NCI-H1436 treated with DMSO at 0.1 percent for 48 hours (cell line): ENCODE measurements at regions not wholly inside any gene's neighbourhood (a gene's known extent, or its start where the extent isn't known, plus 50 kb on each side); places are given as distances from the start of the nearest gene placed in this dataset.
"Not testable (repeated sequence)": the region's sequence is repeated elsewhere in the genome, so short reads cannot be mapped to it uniquely, and the experiment has no call there.

ENCODE experiments used
- DNase-seq: peaks from one replicate; lab custom pipeline; 2025; lab: John Stamatoyannopoulos, UW

DNA sequence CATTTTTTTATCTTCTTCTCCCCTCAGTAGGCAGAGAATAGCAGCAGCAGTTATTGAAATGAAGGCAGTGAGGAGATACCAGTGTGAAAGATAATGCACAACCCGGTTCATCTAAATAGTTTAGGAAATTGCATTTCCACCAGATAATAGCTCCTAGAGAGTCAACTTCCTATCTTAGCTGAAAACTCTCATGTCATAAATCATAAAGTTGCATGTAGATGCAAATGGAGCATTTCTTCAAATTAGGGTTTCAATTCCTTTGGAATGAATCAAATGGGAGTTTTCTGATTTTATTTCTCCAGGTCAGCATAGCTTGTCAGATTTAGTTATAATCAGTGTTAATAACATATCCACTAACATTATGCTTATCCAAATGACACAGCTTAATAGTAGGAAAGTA, 335.3 kb downstream of the CNTNAP4 start:
- DNase-seq, result no peak

DNA sequence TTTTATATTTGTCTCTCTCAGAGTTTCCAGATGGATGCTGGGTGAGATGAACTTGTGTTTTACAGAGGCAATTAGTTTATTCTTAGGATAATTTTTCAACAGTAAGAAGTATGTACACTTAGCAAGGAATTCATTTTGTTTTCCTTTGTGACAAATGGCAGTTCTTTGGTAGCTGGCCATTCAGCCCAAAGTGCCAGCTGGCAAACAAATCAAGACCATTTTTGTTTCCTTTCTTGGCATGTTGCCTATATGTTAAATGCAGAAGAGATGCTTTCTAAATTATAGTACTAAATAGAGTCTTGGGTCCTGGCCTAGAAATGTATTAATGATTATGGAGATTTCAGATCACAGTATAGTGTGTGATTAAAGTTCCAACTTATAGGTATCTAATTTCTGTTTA, 337.1 kb downstream of the CNTNAP4 start:
- no peak for DNase-seq

DNA sequence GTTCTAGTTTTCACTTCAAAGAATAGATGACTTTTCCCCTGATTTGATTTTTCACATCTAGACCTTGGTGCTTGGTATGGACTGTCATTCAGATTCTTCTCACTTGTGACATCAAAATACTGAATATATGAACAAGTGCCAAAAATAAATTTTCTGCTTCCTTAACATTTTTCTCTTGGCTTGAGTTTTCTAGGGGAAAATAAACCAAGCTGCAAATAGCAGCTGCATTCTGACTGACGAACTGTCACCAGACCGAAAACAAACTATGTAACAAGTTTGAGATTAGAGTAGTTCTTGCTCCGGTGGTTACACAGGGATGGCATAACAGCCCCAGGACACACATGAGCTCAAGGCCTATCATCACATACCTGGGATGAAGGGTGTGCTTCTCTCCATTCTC, 345.7 kb downstream of the CNTNAP4 start:
- no peak for DNase-seq

DNA sequence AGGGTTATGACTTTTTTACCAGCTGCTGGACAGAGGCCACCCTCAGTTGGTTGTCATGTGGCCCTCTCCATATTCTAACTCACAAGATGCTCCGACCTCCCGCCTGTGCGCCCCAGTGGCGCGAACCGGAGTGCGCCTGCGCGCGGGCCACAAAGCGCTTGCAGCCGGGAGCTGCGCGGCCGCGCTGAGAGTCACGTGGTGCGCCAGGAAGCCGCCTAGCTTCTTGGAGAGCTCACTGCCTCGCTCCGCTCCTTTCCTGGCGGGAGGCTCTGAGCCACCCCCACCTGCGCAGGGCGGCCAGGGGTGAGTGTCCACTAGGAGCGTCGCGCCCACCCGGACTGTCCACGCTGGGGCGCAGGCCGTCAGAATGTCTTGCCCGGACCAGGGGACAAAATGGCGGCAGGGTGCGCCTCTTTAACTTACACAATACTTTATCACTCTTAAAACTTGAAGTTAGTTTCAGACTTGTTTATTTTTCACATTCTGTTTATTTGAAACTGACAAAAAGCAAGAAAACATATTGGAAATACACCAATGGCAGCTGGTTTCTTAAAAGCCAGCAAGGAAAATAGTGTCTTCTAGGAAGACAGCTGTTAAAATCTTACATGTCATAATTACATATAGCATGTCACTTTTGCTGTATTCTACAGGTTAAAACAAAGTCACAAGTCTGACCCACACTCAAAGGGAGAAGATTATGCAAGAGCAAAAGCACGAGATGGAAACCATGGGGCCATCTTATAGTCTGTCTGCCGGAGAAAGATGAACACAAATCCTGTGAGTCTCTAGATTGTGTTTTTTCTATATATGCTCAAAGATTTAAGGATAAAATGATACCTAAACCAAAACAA, 357.9 kb downstream of the CNTNAP4 start:
- DNase-seq, result no peak

DNA sequence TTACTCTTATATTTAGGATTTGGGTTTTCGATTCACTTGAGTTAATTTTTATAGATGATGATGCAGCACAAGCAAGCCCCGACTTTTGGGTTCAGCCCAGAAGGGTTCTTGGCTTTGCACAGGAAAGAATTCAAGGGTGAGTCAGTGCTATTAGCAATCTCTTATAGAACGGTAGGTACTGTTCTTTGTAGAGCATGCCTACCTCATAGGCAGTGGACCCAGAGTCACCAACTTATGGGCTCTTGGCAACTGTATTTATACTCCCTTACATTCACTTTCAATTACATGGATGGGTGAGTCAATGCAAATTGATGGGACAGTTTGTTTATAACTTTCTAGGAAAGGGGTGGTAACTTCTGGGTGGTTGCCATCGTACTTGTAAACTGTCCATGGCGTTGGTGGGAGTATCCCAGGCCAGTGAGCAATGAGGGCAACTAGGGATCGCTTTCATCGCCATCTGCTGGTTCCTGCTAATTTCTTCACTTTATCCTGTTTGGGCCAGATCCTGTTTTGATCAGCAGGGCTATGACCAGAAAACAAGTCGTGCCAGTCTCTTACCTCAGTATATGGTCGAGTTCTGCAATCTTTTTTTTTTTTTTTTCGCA, 362.6 kb downstream of the CNTNAP4 start:
- DNase-seq, result no peak

DNA sequence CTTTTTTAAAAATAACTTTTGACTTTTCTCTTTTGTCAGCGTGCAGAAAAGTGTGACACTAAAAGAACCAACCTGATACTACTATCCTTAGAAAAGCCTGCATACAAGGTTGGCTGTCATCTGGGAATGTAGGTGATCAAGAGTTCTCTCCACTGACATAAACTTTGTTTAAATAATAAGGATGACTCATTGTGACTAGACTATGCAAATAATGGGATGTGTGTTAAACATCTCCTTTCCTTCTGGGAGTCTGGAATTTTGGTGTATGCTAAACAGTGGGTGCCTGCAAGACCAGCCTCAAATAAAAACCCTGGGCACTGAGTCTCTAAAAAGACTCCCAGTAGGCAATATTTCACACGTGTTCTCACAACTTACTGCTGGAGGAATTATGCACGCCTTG, 373.4 kb downstream of the CNTNAP4 start:
- no peak for DNase-seq

DNA sequence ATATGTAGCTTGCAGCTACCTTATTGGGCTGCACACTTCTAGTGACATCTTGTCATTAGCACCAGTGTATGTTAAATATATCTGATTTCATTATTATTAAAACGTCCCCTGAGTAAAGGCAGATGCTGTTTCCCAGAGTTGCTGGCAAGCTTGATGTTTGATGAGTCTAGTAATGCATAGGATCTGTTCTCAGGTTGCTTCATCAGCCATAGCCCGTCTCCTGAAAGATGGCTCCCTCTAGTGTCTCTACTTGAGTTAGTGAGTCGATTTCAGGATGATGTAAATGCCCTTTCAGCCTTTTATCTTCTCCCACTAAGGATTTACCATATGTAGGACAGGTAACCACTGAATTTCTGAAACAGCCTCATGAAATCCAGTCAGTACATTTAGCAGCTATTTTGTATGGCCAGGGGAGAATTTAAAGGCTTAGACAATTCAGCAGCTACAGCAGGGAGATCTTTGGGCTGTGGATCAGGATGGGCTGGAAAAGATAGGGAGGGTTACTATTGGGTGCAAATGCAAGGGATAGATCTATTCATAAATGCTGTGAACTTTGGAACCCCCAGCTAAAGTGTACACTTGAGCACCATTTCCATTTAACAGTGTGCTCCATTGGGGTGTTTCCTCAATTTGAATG, 376.3 kb downstream of the CNTNAP4 start:
- no peak for DNase-seq

DNA sequence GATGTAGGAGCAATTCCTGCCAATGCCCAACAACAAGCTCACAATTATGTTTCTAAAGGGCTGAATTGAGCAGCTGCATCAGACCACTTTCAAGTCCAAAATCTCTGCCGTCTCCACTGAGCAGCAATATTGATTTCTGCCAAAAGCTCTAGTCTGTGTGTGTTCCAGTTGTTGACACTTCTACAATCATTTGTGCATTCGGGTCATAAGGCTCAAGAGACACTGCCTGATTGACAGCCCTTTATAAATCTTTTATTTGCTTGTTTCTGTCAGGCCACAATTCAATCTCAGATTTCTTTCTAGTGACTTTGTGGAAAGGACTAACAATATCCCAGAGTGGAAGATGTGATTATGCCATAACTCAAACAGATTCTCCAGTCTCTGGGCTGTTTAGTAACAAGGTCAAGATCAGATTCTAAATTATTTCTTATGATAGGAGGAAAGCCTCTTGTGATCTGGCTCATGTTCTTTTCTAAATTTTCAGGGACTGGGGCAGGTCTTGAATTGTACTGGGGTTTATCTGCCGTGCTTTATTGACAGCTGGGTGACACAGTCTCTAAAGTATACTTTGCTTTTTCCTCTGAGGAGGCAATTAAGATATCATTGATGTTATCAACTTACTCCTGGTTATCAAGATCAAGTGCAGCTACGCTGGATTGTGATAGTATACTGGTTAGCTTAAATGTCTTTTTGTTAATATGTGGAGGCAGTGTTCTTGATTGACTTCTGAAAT, 377.1 kb downstream of the CNTNAP4 start:
- DNase-seq, result no peak

DNA sequence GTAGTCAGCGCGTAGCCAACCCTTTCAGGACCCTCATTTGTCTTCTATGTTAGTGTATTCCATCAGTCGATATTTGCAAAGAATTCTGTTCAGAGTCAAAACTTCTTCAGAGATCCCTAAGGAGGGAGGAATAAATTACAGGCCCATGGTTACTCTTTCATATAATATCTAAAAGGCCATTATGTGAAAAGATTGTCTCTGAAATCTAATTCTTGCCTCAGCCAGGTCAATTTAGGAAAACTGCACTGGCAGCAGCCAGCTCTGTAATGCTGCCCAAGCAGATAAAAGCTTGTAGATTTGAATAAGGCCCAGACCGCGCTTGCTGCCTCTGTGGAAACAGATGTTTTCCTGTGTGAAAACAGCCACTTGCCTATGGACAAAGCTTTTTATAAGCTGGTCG, 379.8 kb downstream of the CNTNAP4 start:
- no peak for DNase-seq

DNA sequence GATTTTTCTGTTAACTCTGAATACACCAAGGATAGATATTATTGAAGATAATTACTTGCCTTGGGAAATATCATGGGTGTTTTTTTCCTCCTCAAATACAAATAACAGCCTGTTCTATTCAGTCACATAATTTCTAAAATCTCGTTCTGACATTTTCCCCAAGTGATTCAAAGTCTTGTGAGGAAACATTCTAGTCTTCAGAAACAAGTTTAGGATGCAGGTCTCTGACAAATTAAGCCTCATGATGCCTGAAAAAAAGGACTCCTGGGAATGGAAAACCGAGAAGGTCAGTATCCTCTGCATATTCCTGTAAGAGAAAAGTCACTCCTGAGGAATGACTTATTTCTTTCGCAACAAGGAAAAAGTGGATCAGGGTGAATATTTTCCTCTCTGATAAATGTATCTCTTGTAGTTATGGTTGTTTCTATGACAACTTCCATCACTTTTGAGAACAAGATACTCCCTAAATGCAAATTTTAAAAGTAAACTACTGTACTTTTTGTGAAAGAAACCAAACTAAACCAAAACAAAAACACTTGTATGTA, 384.6 kb downstream of the CNTNAP4 start:
- DNase-seq, result no peak

DNA sequence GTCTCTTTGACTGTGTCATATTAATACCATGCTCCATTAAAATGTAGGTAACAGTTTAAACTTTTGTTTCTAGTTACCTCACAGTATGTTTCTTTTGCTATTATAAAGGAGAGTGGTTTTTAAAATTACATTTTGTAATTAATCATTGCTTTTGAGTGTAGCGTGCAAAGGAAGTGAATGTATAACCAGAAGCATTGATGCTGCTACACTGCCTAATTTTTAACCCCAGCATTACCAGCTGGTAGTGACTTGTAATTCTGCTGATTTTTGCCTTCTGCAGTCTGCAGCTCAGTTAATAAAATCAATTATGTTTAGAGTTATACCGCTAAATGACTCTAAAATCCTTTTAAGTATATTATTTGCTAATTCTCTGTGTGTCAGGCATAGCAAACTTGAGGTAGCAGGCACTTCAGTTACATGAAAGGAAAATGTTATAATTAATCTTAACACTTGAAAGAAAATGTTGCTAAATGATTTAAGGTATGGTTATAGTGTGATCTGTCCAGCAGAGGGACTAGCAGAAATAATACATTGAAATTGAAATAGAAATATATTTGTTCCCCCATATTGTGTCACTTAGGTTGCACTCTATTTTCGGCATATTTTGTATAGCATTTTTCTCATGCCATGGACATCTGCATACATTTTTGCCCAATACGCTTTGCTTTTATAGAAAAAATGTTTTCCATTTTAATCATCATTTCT, 388.5 kb downstream of the CNTNAP4 start:
- DNase-seq, result no peak

DNA sequence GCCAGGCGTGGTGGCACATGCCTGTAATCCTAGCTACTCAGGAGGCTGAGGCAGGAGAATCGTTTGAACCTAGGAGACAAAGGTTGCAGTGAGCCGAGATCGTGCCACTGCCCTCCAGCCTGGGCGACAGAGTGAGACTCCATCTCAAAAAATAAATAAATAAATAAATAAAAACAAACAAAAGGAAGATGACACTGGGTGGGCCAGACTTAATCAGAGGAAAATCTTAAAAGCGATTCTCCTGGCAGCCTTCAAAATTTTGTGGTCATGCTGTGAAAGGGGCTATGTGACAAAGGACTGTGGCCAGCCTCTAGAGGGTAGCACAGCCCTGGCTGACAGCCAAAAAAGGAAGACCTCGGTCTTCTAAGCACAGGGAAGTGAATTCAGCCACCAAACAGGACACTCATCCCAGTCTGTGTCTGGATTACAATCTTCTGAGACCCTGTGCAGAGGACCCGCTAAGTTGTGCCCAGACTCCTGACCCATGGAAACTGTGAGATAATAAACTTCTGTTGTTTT, 391.1 kb downstream of the CNTNAP4 start:
- DNase-seq, result no peak

DNA sequence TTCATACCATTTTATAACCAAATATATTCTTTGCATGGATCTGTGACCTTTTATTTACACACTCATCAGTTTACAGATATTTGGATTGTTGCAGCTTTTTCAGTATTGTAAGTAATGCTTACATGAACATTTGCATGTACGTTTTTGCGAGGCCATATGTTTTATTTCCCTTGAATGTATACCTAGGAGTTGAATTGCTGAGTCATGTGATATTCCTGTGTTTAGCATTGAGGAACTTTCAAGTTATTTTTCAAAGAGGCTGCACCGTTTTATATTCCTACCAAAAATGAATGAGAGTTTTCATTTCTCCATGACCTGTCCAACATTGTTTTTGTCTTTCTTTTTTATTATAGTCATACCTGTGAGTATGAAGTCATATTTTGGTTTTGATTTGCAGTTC, 392.1 kb downstream of the CNTNAP4 start:
- DNase-seq, result no peak

DNA sequence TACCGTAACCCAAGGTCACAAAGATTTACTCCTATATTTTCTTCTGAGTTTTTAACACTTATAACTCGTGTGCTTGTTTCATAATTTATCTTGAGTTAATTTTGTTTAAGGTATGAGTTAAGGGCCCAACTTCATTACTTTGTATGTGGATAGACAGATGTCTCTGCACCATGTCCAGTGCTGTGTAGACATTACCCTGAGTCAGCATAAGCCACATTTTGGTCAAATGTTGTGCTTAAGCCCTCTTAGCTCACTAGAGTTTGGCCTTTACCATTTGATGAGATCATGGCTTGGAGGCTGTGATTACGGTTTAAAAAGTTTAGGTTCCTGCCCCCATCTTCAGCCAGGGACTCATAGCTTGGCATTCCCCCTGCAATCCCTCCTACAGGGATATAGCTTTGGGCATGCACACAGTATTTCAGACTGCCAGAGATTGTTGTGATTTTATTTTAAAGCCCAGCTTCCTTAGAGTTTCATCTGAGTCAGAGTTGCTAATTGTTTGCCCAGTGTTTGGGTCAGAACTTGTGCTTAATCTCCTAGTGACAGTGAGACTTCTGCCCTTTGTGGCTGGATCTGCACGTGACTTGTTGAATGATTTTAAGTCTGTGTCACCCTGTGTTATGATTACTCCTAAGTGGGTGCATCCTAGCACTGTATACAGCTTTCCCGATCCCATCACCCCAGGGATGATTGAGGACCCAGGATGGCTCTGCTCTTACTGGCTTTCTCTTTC, 393.1 kb downstream of the CNTNAP4 start:
- no peak for DNase-seq

DNA sequence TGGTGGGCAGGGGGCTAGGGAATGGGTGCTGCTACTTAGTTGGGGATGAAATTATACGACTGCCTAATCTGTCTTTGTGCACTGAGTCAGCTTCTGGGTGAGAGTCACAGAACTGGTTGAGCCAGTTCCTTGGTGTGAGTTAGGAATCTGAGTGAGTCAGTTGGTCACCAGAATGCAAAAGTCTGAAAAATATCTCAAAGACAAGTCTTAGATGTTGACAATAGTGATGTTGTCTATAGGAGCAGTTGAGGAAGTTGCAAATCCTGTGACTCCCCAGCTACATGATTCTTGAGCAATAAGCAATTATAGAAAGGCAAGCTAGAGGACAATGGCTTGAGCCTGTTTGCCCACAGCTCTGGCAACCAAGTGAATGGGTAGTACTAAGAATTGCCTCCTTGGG, 399.2 kb downstream of the CNTNAP4 start:
- DNase-seq, result no peak

DNA sequence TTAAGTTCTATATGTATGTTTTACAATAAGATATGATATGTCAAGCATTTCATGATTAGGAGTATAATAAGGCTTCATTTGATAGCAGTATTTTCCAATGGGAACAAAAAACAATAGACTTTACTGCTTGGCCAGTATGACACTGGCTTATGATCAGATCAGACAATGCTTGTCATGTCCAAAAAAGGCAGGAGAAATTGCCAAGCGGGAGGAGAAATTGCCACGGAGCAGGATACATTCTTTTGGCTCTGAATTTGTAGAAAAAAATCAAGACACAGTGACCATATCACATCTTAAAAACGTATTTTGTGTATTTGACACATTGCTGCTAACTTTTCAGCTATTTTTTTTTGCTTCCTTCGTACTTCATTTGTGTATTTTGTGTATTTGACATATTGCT, 404.1 kb downstream of the CNTNAP4 start:
- no peak for DNase-seq

DNA sequence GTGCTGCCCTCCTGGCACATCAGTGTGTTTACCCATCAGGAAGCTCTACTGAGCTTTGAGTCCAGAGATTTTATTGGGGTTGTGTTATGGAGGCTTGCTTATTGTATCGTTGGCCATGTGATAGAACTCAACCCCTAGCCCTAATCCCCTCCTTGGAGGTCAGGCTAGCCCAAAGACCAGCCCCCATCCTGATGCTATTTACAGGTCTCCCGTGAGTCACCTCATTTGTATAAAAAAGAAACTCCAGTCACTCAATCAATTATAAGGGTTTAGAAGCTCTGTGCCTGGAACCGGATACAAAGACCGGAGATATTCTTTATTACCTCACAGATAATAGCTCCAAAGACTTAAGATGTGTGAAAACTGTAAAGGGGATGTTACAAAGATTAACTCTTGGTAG, 405.9 kb downstream of the CNTNAP4 start:
- DNase-seq, result no peak

DNA sequence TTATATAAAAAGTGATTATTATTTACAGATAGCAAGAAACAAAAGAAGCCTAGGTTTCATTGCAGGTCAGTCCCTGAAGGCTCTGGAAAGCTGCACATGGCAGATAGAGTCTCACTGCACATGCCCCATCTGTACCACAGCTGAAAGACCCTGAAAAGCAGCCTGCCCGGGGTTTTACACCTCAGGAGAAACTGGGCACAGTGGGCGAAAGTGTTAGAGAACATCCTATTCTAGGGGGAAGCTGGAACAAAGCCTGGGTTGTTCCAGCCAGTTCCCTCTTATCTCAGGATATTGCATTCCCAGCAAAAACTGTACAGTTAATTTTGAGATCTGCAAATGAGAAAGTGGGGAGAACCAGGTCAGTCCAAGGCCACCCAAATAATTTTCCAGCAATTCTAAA, 419.7 kb downstream of the CNTNAP4 start:
- no peak for DNase-seq

DNA sequence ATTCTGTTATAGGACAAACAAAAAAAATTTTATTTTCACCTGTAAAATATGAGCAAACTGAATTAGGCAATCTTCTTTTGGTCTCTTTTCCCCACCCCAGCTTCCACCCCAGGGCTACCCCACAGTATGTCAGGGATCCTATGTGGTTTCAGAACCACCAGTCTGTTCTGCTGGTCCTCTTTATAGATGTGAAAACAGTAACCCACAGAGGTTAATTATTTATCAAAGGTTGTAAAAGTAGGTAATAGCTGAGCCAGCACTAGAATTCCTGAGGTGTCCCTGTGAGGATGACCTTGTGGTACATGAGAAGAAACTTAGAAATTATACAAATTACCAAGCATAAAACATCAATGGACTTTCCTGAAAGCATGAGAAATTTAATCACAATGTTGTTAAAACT, 428.7 kb downstream of the CNTNAP4 start:
- no peak for DNase-seq

DNA sequence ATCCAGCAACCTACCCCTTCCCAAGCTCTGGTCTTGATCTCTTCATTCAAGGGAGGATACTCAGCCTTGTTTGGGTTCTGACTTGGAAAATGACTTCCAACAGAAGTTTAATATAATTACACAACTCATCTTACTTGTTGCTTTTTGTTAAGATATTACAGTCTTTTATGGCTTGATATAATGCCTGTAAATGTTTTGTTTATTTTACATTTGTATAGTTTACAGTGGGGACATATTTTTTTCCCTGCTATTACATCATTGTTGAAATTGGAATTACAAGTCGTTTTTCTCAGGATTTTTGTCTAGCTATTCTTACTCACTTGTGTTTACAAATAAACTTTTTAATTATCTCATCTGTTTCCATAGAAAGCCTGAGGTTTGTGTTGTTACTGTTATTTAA, 436.0 kb downstream of the CNTNAP4 start:
- no peak for DNase-seq

DNA sequence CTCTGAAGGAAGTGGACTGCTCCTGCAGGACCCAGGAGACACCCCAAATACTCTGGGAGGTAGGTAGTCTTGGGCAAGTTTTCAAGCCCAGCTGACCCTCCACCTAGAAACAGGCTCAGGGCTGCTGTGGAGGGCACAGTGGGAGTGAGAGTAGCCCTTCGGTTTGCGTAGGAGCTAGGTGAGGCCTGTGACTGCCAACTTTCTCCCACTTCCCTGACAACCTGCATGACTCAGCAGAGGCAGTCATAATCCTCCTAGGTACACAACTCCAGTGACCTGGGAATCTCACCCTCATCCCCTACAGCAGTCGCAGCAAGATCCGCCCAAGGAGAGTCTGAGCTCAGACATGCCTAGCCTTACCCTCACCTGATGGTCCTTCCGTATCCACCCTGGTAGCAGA, 439.1 kb downstream of the CNTNAP4 start:
- not testable (repeated sequence) for DNase-seq
